NCI-H774 (cell line): ENCODE measurements at regions not wholly inside any gene's neighbourhood (a gene's known extent, or its start where the extent isn't known, plus 50 kb on each side); places are given as distances from the start of the nearest gene placed in this dataset.

Source experiments
- DNase-seq: peaks from one replicate; lab custom pipeline; 2025; lab: John Stamatoyannopoulos, UW

DNA sequence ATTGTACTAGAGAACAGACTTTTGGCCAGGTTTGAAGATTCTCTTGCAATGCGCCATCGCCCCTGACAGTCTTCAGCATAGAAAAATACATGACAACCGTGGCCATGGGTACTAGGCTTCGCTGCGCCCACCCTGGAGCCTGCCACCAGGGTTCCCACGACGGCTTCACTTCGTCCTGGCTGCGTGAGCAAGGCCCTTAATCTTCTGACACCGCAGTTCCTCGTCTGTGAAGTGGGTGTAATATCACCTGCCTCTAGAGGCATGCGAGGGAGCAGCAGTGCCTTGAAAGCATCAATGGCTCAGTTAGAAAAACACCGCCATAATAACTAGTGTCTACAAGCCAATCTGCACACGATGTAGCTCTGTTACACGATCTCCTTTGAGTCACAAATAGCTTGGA, 175.2 kb upstream of the HS6ST1 start:
- no peak for DNase-seq

DNA sequence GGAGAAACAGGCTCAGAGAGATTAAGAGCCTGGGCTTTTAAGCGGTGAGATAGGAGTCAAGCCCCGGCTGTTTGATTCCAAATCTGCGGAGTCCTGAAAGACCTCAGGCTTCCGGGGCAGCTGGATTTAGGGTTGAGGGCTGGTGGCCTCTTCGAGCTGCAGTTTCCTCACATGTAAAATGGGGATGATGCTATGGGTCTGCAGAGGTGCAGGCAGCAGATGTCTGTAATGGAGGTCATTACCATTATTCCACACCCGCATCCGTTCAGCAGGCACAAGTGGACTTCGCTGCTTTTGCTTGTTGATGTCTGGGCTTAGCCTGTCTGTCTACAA, 175.6 kb upstream of the HS6ST1 start:
- DNase-seq = no peak

DNA sequence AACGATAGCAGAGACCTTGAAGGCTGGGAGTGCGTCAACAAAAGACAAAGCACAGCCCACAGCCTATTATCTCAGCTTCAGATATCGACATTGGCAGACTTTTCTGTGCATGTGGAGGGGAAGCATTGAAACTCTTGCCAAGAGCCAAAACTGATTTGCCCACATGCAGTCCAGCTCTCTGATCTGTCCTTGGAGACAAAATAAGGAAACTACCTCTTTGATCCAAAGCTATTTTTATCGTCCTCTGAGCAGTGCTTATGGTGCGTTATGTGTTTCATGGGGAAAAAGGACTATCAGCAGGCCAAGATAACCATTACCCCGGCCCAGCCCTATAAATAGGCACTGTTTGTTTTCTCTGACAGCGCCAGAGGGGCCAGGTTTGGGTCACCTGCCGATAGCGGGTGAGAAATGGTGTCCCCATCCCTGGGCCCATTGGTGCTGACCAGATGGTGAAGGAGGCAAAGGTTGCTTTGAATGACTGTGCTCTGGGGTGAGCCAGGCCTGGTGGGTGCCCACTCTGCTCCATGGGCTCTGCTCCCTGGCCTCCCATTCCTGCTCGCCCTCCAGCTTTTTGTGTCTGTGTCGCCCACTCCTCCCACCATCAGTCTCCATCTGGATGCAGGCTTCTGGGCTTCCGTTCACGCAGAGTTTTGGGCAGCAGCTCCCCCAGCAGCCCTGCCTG, 176.1 kb upstream of the HS6ST1 start:
- no peak for DNase-seq

DNA sequence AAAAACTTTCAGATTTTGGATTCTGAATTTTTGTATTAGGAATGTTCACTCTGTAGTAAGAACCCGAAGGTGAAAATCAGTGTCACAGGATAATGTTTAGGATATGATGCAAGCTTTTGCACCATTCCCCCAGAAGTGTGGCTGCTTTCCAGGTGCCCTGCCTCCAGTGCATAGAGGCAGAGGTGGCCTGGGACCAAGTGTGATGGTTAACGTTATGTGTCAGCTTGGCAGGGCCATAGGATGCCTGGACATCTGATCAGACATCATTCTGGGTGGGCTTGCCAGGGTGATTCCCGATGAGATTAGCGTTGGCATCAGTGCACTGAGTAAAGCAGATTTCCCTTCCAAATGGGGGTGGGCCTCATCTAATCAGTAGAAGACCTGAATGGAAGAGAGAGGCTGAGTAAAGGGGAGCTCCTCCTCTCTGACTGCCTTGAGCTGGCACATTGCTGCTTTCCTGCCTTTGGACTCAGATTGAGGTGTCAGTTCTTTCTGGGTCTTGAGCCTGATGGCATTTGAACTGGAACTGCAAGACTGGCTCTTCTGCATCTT, 177.4 kb upstream of the HS6ST1 start:
- no peak for DNase-seq

DNA sequence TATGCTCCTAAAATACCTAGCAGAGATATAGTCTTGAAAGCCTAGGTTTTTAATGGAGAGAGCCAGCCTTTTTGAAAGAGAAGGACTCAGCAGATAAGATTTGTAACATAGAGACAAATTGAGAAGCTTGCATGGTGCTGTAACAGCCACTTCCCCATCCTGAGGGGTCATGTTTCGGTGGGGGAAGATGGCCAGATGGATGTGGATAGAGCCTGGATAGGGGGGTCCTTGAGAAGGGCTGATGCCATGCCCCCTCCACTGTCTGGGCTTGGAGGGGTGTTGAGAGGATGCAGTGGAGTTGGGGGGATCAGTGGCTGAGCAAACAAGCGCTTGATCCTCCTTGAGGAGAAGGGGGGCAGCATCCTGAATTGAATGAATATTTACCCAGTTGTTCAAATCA, 178.0 kb upstream of the HS6ST1 start:
- no peak for DNase-seq

DNA sequence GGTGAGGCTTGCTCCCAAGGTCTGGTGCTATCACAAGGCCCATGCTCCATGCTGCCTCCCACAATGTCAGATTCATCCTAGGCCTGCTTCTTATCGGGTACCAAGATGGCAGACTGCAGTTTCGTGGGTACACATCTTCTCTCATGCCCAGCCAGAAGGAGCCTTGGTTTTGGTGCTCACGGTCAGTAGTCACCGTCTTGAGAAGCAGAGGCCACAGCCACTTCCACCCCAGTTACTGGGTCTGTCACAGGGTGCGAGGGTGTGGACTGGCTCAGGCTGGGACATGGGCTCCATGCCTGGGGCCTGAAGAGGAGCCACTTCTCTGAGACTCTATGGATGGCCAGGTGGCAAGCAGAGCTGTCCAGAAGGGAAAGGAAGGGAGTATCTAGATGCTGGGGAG, 178.8 kb upstream of the HS6ST1 start:
- no peak for DNase-seq

DNA sequence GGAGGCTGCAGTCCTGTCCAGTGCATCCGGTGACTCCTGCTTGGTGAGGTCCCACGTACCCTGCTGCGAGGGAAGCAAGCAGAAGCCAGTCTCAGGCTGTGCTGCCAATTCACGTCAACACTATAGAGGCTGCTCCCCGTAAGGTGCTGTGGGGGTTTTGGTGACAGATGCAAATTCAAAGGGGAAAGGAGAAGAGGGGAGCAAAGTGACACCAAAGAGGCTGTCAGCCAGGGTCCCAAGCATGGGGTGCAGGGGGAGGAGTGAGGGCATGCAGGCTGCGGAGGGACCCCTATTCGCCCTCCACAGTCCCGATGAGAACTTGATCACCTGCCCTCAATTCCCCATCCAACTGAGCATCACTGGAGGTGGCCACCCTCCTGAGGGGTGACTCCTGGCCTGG, 179.4 kb upstream of the HS6ST1 start:
- no peak for DNase-seq

DNA sequence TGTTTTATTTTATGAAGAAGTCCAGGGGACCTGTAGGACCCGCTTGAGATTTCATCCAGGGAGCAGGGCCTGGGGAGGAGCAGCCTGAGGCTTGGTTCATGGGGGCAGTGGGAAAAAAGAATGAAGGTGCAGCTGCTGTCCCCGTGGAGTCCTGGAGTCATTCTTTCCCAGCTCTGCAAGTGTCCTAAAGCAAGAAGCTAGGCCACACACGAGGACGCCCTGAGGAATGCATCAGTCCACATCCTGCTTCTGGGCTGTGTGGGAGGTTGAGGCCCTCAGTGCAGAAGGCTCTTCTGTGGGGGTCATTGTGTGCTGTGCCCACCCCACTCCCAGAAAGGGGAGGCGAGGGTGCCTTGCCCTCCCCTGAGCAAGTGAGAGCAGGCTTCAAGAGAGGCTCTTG, 179.9 kb upstream of the HS6ST1 start:
- DNase-seq = no peak

DNA sequence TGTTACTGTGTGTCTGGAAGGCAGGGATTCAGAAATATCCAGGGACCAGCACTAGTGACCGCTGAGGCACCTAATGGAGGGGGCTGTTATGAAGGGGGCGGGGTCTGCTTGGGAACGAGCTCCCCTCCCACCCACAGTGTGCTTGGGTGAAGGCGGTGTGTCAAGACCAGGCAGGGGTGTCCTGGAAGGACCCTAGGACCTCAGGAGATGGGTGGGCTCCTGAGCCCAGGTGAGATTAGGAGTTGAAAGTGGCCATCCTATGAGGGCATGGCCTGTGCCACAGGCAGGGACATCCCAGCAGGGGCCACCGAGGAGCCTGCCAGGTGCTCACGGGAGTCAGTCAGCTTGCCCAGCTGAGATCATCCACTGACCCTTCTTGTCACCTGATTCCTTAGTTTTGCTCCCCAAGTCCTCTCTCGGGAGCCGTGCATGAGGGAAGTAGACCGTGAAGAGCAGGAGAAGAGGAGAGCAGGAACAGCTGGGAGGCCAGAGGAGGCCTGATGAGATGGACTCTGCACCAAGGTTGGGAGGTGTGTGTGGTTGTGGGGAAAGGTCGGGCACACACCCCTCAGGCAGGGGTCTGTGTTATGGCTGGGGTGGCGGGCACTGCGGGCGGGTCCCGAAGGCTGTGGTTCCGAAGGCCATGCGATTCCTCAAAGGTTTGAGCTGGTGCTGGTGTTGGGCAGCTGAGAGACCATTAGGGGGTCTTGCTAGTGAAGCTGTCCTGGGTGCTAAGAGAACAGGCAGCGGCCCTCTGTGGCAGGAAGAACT, 180.9 kb upstream of the HS6ST1 start:
- no peak for DNase-seq

DNA sequence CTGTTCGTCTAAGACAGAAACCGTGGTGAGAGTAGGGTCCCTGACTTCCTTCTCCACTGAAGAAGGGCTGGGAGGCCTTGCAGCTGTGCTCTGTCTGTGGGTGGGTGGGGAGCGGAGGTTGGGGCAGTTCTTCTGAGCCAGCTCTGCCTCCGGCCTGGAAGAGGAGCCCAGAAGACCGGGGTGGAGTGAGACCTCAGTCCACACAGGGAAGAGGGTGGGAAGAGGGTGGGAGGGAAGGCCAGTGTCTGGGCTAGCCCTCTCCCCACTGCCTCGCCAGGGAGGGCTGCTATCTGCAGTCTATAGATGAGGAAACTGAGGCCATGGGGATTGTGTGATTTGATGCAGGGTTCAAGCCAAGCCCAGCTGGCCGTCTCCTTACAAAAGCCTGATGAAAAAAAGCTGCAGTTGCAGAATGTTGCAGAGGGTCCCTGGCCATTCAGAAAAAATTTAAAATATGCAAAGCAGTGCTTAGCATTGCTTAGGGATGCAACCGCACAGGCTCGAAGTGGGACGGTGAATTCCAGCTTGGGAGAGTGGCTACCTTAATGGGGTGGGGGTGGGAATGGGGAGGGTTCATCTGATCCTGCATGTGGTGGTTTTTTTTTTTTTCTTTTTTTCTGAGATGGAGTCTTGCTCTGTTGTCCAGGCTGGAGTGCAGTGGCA, 181.6 kb upstream of the HS6ST1 start:
- DNase-seq = no peak

DNA sequence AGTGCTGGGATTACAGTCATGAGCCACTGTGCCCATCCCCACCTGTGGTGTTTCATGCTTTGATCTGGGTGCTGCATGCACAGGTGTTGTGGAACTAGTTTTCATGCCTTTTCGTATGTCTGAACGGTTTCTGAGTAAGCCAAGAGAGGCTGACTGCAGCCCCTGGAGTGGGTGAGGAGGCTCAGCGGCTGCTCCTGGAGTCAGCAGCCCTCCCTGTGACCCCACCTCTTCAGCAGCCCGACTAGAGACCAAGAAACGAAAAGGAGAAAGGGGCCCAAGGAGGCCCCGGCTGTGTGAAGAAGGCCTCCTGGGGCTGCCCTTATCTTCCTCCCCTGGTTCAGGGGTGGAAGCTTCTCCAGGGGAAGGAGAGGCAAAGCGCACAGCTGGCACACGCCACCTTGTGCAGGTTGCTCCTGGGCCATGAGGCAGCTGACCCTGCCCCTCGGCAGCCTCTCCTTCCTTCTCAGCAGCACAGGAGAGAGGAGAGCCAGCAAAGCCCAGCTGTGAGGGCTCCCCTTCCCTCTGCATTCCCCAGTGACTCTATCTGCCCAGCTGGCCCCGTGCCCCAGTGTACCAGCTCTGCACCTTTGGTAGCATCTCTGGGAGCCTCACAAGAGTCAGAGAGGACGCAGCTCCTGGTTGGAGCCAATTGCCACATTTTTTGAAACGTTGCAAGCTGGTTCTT, 182.5 kb upstream of the HS6ST1 start:
- DNase-seq = no peak

DNA sequence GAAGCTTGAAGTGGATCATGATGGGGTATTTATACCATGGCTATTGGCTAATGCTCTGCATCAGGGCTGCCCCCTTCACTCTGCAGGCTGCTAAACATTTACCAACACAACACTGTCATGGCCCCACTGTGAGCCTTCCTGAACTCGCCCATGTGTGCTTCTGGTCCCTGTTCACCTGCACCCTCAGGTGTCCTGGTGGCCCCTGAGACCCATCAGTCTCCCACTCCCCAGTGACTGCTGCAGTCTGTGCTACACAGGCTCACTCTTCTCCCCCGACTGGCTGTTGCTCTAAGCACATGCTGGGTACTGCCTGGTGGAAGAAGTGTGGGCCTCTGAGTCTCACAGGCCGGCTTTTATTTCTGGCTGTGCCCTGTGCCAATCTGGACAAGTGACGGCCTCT, 183.0 kb upstream of the HS6ST1 start:
- DNase-seq = no peak

DNA sequence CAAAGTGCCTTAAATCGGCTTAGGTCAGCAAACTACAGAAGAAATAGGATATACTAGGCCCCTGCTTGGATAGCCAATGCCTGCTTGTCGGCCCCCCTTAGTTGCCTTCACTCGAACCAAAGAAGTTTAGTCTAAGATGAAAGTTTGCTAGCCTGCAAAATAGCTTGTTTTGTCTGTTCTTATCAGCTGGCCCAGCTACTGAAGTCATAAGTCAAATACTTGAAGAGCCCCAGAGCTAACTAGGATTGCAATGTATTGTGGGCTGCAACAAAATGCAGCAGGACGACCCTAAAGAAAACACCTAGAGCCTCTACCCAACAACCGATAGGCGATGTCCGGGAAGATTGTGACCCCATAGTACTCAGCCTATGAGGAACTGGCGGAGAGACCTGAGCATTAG, 183.5 kb upstream of the HS6ST1 start:
- no peak for DNase-seq

DNA sequence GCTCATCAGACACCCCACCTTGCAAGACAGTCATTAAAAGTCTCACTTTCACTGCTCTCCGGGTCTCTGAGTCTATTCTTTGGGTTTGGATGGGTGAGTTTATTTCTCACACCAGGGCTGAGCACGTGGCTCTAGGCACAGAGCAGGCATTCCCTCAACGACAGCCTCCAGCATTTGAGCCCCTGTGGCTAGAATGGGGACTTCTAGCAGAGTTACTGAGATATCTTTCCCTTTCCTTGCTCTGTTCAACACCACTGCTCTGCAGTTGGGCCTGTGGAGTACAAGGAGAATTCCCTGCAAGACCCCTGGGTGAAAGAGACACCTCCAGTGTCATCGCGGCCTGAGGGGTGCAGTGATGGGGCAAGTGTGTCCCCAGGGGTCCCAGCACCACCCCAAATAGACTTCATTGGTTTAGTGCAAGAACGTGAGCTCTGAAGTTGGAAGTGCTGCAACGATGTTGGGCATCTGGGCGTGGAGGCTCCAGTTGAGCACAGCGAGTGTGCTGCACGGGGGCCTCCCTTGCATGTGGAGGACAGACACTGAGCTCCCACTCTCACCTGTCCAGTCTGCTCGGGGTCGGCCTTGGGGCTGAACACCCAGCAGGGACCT, 184.1 kb upstream of the HS6ST1 start:
- no peak for DNase-seq

DNA sequence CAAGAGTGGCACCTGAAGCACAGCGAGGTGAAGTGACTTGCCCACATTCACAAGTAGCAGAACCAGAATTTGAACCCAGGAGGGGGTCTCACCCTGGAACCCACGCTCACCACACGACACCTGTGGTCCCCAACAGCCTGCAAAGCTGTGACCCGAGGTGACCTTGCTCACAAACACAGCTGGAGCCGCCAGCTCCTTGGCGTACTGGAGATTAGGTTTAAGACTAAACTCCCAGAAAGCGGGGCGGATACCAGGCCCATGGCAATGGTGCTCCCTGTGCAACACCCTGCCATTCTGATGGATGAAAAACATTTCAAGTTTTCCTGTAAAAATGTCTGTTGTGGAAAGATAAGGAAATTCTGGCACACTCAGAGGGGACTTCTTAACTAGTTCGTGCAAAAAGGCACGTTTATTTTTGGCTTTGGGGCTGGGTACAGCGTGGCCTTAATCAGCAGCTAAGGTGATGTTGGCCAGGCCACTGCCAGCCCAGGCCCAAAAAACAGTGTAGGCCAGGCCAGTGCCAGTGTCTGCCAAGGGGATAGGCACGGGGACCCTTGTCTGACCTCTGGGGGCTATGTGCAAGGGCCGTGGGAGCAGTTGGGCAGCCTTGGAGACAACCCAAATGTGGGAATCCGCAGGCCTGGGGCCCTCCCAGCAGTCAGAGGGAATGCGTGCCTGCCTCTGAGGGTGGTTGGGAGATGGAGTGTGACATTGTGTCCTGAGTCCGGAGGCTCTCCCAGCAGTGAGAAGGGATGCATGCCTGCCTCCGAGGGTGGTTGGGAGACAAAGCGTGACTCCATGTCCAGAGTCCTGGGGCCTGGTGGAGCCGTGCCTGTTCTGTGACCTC, 185.0 kb upstream of the HS6ST1 start:
- no peak for DNase-seq

DNA sequence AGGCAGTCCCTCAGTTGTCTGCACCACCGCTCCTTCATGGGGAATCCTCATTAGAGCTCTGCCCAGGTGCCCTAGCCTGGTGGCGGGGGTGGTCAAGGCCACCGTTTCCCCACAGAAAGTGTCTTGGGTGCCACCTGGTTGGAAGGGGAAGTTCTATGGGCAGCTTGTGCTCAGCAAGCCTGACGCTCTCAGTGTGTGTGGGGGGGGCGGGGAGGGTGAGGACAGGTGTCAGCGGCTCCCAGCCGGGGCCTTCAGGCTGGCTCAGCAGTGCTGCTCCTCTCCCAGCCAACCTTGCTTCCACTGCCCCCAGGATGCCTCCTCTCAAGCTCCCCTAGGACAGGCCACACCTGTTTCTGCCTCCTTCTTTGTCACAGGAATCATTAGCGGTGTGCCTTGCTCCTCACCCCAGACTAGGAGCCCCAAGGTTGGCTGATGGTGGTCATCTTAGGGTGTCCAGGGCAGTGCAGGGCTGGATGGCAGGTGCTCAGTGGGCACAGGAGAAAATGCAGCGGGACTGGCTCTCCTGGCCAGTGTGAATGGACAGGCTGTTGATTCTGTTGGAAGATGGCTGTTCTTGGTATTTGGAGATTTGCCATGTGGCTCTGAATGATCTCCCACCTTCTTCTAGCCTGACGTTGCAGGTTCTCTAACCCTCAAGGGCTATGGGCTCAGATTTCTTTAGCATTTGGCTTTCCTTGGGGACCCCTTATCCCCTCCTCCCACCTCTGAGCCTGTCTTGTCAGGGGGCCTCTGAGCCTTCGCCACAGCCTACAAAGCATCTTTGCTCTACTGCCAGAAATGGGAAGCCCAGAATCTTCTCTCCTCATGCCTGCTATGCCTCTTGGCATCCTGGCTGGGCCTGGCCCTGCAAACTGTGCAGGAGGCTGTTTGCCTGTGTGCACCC, 185.8 kb upstream of the HS6ST1 start:
- DNase-seq = no peak

DNA sequence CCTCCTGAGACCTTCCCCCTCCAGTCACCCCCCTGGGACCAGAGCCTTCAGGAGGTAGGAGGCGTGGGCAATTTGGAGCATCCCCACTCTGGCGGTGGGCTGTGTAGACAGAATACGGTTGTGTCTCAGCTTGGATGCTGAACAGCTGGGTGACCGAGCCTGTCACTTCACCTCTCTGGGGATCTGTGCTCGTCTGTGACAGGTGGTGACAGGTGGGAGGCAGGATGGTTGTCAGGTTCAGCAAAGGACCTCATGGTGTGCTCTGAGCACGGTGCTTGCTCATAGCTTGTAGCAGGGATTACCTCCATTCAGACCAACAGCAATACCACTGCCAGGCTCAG, 186.5 kb upstream of the HS6ST1 start:
- no peak for DNase-seq

DNA sequence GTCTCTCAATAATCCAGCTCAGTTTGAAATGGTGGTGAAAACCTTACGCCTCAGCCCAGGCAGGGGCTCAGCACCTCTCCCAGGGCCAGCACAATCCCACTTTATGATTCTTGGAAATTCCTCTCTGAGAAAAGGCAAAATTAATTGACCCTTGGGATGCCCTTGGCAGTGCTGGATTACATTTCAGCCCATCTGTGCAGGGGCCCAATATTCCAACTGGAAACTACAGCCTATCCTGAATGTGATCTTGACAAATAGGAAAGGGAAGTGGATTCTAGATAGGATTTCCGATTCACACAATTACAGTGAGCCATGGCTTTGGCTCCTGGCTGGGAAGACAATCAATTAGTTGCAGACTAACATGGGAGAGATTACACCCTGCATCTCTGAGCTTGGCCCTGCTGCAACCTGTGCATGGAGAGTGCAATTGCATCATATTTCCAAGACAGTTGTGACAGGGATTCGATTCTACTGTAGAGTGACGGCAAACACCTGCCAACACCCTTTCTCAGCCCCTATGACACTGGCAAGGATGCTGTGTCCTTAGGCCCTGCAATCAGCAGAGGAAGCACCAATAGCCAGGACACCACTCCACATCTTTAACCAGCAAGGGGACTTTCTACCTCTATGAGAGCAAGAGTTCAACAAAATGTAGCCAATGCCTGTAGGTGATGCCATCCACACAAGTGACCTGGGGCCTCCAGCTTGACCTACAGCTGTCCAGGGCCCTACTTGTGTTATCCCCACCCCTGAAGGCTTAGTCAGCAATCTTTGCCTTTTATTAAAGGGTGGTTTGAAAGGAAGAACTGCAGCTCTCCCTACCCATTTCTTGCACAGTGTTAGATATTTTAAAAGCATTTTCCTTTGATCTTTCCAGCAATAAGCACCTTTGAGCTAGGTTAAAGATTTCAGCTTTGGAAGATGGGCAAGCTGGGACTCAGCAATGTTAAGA, 187.2 kb upstream of the HS6ST1 start:
- DNase-seq = no peak

DNA sequence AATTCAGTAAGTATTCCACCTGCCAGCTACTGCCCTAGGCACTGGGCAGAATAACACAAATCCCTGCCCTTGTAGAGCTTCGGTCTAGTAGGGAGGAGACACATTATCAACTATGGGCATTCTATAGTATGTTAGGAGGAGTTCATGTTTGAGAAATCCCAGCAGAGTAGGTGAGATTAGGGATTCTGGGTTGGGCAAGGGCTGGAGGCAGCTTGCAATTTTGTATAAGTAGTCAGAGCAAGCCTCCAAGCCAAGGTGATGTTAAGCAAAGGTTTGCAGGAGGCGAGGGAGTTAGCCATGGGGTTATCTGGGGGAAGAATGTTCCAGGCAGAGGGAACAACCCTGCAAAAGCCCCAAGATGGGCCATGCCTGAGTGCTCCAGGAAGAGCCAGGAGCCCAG, 187.9 kb upstream of the HS6ST1 start:
- DNase-seq = no peak
